Fibroblast of pulmonary artery (primary cell): ENCODE measurements at regions not wholly inside any gene's neighbourhood (a gene's known extent, or its start where the extent isn't known, plus 50 kb on each side); places are given as distances from the start of the nearest gene placed in this dataset.

Experiments used
- DNase-seq: peaks from one replicate; pipeline ENCODE4 v3.0.0-alpha.2; 2010; ENCODE audit warnings: low read depth
- H3K4me3 ChIP-seq: replicated peaks from 2 replicates; pipeline ENCODE4 v1.5.1; 2011; ENCODE audit warnings: low read depth, mild to moderate bottlenecking, control low read depth, low read length, moderate library complexity
- CTCF ChIP-seq: IDR thresholded peaks from 2 replicates; pipeline ENCODE4 v1.5.1; 2011; ENCODE audit warnings: mild to moderate bottlenecking, control low read depth, low read length, inconsistent platforms; ENCODE audit errors: missing control alignments

DNA sequence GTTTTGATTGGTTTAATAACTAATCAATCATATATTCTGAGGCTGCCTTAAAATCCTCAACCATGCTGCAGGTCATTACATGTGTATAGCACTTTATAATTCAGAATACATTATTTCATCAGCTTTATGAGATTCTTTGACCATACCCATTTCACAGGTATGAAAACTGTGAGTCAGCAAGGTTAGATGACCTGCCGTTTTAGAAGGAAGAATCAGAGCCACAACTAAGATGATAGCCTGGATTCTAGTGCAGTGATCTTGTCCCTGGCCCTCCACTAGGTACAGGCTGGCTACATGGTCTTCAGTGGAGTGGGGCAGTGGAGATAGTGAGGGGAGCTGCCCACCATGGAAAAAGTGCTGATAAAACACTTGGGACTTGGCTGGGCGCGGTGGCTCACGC, 154.4 kb upstream of the MAX start:
- no peak for TF ChIP-seq CTCF
- no peak overlapping the region for H3K4me3 ChIP-seq
- DNase-seq = no peak

DNA sequence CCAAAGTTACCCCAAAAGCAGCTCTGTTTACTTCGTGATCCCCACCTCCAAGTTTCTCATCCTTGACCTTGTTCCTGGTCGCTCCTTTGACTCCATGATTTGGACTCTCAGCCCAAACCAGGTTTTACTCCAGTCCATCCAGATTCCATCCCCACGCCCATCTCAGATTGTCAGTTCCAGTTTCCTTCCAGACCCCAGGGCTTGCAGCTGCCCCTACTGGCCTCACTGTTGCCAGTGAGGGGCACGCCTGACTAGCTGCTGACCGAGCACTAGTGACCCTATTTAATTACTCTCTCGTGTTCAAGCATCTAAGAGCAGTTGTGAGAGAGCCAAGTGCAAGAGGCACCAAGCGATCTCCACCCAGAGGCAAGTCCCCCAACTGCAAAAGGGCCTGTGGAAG, 155.1 kb upstream of the FUT8 start:
- no peak for TF ChIP-seq CTCF
- H3K4me3 ChIP-seq = no peak overlapping the region
- no peak for DNase-seq

GRCh38 chr14:65258391-65258790, 154.1 kb upstream of the FUT8 start:
- DNase-seq = peak; percentile 91
- no peak overlapping the region for H3K4me3 ChIP-seq
- no peak for TF ChIP-seq CTCF

GRCh38 chr14:65259000-65259399, 153.5 kb upstream of the FUT8 start:
- no peak overlapping the region for H3K4me3 ChIP-seq
- no peak for TF ChIP-seq CTCF
- peak; percentile 31 for DNase-seq

- DNase-seq = no peak
- TF ChIP-seq CTCF = no peak
- H3K4me3 ChIP-seq = no peak overlapping the region
Measured at GRCh38 chr14:65260786-65261185, 151.7 kb upstream of the FUT8 start.

DNA sequence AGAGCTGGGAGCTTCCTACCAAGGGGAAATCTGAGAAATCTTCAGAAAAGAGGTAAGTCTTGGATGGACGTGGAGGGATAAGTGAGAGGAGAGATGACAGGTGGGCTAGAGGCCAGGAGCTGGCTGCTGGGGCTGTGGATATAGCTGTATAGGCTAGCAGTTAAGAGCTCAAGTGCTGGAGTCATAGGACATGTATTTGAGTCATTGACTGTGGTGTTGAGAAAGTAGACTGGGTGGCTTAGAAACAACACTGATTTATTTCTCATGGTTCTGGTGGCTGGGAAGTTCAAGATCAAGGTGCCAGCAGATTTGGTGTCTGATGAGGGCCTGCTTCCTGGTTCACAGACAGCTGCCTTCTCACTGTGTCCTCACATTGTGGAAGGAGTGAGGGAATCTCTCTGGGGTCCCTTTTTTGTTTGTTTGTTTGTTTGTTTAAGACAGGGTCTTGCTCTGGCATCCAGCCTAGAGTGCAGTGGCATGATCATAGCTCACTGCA, 151.1 kb upstream of the FUT8 start:
- DNase-seq = no peak
- TF ChIP-seq CTCF = no peak

DNA sequence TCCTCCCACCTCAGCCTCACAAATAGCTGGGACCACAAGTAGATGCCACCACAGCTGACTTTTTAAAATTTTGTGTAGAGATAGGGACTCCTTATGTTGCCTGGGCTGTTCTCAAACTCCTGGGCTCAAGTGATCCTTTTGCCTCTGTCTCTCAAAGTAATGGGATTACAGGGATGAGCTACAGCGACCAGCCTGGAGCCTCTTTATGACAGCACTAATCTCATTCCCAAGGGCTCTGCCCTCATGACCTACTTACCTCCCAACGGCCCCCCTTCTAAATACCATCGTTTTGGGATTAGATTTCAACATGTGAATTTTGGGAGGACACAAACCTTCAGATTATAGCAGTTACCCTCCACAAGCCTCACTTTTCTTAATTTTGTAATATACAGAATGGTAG, 150.6 kb upstream of the FUT8 start:
- TF ChIP-seq CTCF = no peak
- H3K4me3 ChIP-seq = no peak overlapping the region
- DNase-seq = no peak

More for the DNA sequence above, 151.1 kb upstream of the FUT8 start:
- no peak overlapping the region for H3K4me3 ChIP-seq
